ENCODE measurements at regions not wholly inside any gene's neighbourhood (a gene's known extent, or its start where the extent isn't known, plus 50 kb on each side); places are given as distances from the start of the nearest gene placed in this dataset.
A peak's percentile ranks its signal among the peaks of the same experiment; 100 is the strongest.

DNA sequence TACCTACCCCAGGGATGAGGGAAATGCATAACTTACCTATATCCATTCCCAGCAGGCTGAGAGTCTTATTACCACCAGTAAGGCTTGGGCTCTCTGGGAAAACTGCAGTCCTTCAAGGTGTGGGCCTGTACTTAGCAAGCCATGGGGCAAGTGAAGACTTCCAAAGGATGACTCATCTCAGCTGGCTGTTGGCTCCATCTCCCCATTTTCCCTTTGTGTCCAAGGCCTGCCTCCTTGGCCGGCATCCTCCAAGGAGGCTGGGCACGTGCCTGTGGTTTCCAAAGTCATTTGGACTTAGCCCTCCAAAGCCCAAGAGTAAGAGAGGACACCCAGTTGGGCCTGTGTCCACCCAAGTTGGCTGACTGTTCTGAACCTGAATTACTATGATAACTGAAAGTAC, 89.8 kb downstream of the TMEM100 start:
- no peak for DNase-seq

DNA sequence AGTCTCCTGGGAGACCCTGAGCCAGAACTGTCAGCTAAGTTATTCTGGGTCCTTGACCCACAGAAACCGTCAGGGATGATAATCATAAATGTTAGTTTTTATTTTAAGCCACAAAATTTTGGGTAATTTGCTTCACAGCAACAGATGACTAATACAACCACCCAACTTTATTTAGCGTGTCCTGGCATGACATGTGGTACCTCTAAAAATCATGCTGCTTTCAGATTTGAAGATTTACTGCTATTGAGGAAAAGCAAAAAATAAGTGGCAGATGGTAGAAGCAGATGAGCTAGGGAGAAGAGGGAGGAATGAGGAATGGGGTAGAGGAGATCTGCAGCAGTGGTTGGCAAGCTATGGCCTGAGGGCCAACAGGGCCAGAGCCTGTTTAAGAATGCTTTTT, 90.4 kb downstream of the TMEM100 start:
- DNase-seq = no peak

DNA sequence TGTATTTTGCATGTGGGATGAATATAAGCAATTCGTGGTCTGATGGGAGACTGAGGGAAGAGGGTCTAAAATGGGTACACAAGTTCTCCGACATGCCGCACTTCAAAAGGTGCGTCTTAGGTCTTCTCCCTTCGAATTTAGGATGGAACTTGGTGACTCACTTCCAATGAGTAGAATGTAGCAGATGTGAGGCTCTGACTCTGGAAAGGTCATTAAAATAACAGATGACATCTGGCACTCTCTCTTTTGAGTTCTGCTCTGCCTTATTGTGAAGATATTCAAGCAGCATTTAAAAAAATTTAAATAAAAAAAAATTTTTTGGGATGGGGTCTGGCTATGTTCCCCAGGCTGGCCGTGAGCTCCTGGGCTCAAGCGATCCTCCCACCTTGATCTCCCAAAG, 92.7 kb downstream of the TMEM100 start:
- no peak for DNase-seq

DNA sequence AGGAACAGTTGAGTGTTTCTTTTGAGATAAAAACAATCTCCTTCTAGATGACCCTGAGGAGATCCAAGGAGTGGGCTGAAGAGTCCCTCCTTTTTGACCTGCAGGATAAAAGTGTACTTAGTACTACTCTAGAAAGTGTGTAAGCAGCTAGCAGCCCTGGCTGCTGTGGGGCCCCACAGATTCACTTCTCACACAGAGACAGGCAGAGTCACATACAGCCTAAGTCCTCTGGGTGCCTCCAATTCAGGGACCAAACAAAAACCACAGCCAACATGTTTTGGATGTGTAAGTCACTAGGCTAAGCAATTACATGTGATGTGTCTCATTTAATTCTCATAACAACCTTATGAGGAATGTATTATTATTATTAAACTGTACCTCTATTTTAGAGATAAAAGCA, 97.1 kb downstream of the TMEM100 start:
- DNase-seq = no peak

DNA sequence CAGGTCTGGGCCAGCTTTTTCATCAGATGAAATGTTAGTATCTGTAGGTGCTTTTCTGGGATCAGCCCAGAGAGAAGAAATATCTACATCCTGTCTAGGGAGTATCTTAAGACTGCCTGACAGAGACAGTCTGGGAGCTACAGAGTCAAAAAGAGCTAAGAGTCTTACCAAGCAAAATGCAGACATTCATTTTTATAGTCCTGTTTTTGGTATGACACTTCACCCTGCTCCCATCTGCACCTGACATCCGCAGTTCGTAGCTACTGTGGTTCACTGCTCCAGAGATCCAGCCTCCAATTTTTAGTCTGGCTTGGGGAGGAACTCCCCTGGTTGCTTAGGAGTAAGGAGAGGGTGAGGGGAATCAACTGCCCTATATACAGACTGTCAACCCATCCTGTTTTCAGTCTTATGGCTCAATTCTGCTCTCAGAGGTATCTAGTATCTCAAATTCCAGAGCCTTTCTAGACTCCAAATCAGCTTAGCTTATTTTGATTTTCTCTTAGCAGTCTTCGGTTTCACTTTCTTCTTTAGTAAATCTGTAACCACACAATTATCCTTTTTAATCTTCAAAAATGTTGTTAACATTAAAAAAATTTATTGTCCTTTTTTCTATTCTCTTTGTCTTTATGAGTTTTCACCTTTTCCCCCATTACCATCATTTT, 97.8 kb downstream of the TMEM100 start:
- no peak for DNase-seq

DNA sequence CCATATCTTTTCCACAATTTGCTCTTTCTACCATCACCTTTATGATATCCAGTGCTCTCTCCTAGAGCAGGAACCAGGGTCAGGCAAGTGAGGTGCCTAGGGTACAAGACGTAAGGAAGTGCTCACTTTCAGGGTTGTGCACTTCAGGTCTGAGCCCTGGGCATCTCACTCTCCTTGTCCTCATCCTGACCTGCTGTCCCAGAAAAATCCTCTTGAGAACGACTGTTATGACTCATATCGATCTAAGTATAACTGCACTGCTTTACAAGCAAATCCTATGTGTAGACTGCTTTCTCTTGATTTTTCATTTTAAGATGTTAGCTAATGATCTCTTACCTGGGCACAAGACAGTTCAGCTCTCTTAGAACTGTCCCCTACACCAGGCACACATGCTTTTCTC, 100.1 kb downstream of the TMEM100 start:
- DNase-seq = no peak

DNA sequence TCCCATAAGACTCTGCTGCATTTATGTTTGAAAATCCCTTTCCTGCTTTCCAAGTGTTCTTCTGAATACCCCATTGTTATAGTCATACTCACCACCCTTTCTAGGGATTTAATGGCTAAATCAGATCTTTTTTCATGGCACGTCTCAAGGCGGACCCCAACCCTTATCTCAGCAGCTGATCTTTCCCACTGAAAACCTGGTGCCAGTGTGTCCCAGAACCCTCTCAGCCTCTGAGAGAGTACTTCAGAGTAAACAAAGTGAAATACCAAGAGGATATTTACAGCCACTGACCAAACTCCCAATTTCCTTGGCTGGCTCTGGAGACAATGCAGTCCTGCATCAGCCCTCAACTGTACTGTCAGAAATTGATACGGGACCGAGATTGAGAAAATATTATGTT, 101.7 kb downstream of the TMEM100 start:
- DNase-seq = no peak

DNA sequence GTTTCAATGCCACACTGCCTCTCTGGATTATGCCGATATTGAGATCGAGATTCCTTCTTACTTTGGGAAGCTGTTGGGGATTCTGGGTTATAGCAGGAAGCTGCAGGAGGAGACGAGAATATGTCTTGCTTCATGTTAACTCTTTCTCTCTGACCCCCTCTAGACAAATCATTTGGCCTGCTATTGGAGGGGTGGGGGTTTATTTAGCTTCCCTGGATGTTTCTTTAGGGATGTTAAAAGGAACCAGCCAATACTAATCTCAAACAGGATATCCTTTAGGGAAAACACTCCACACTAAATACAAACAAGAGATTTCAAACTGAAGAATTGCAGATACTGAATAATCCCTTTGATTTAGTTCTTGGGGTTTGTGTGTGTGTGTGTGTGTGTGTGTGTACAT, 102.6 kb downstream of the TMEM100 start:
- DNase-seq = no peak

DNA sequence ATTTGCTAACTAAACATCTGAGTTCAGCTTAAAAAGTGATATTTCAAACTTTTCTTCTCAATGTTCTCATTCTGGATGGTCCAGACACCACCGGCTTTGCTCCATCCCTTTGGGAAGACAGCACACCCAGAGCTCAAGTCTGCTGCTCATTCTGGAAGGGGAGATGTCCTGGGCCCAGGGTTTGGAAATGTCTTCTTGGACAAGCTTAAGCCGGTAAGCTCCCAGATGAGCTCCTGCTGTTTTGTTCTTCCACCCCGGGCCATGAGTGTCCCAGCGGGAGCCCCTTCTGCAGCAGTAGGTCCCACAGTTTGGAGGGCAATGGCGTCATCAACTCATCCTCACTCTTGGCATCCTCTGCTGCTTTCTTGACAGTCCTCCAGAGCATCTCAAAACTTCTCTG, 105.2 kb downstream of the TMEM100 start:
- DNase-seq = no peak

DNA sequence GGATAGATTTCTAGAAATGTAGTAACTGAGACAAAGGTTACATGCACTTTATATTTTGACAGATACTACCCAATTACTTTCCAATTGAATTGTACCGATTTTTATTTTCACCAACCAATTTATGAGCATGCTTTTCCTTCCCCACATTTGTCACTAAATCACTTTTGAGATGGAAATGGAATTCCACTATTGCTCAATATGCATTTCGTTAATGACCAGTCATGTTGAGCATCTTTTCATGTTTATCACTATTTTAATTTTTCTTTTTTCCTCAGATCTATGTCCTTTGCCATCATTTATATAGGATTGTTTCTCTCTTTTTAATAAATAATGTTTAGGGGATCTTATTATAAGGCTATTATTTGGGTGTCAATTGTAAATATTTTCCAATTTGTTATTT, 102.8 kb upstream of the SMIM36 start:
- no peak for DNase-seq

DNA sequence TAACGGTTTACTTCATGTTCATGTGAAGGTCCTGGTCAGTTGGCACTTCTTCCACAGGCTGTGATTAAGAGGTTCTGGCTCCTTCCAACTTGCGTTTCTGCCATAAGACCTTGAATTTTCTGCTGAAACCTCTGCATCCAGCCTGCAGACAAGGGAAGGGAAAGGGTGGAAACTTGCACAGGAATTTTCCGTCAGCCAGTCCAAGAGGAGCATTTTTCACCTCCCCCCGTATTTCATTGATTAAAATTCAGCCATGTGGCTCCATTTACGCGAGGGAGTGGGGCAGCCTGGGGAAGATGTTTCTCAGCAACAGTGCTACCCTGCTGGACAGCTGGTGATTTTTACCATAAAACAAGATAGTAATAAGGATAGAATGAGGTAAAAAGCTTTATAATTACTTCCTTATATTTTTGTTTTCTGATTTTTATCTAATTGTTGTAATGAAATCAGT, 101.5 kb upstream of the SMIM36 start:
- DNase-seq = no peak

DNA sequence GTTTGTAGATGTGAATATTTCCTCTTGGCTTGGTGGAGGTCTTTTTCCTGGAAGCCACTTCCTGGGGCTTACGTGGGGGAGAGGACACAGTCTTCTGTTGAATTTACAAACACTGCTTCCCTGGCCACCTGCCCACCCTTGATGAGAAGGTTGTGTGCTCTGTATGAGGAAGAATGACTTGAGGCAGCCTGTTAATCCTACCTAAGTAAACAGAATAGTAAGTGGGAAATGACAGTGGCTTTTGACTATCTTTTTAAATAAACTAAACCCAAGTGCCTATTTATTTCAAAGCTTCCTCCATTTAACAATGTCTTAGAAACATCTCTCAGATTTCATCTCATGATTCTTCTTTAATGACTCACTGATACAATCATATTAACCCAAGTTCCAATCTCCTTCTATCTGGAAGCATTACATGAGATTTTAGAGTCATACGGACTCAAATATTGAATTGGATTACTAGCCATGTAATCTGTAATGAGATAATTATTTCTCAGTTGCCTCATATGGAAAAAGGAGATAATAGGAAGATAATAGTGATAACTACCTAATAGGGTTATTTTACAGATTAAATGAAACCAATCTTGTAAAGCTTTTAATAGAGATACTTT, 96.6 kb upstream of the SMIM36 start:
- no peak for DNase-seq

DNA sequence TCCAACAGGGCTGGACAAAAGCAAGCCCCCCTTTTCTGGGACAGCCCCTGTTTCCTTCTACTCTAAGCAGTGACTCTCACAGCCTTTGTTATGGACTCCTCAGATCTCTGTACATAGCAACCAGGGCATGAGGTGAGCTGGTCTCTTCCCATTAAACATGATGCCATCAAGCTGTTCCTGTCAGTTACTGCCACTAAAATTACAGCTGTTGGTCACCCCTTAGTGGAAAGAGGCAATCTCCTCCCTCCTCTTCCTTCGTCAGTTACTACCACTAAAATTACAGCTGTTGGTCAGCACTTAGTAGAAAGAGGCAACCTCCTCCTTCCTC, 95.2 kb upstream of the SMIM36 start:
- DNase-seq = no peak

DNA sequence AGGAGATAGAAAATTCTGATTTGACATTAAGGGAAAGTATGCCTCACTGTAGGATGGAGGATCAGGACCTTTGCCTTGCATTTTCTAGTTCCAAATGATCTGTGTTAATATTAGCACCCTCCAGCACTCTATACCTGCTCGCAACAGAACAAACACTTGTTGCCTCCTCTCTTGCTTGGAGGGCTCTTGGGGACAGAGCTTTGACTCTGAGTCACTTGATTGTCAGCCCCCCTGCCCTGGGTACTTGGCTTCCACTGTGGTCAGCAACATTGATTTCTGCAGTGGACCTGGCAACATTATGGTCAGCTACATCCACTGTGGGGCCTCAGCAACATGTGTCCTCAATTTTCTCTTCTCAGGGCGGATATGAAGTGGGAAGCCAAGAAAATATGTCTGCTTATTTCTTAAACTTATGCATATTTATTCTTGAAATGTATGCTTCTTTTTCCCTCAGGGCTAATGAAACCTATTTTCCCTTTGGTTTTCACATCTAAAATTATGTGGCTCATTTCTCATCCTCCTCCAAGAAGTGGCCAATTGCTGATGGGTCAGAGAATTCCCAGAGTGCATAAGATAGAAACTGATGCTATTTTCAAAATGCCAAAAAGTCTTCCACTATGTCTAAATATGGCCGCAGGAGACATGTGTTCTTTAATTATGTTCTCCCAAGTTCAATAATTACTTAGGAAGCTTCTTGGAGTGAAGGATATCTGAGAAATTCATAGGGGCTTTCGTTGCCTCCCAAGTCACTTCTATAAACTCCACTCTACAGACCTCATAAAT, 94.6 kb upstream of the SMIM36 start:
- no peak for DNase-seq

DNA sequence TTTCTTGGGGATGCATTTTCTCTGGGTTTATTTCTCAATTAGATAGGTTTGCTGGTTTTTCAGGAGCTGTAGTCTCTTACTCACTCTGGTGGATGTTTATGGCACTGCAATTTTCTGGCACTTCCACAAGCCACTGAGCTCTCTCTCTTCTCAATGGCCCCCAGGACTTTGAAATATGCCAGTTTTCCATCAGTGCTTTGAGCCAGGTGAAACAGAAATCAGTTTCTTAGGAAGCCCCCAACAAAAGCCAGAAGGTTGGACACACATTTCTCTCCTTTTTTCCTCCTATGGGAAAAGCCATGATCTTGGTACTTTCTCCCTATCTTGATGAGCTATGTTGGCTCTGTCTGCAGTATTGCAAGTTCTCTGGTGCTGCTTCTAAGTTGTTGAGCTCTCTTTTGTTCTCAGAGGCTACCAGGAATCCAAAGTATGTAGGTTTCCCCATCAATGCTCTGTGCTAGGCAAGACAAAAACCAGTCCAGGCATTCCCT, 90.7 kb upstream of the SMIM36 start:
- DNase-seq = peak; percentile 40

DNA sequence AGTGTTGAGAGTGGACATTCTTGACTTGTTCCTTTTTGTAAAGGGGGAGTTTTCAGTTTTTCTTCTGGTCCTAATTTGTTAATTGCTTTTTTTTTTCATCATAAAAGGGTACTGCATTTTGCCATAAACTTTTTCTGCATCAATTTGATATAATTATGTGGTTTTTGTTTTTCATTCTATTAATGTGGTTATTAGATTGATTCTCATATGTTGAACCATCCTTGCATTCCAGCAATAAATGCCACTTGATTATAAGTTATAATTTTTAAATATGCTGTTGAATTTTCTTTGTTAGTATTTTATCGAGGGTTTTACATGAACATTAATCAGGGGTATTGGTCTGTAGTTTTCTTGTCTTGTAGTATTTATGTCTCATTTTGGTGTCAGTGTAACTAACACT, 87.2 kb upstream of the SMIM36 start:
- DNase-seq = no peak

DNA sequence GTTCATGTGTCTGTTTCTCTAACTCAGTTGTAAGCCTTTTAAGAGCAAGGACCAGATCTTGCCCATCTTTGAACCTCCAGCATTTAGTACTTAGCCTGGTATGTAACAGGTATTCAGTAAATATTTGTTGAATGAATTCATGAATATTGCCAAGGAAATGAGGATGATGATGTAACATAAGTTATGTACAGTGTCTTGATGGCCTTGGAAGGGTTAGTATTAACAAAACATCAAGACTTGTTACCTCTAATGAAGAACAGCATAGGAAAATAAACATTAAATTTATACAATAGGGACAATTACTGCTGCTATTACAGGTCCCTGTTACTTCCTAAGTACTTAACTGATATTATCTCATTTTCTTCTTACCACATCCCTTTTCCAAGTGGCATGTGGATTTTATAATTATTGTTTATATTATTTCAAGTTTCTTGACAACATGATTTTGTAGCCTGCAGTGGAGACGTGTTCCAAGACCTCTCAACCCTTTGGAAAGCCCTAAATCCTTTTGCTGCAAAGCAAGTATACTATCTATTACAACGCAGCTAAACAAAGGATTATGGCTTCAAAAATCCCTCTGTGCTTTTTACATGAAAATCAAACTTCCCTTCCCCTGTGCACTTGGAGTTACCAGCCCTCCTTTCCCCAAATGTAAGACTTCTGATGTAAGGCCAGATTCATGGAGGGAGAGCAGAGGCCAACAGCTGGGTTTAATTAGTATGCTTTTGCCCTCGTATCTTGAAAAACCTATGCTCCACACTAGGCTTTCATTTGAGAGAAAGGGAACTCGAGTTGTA, 77.4 kb upstream of the SMIM36 start:
- DNase-seq = no peak

DNA sequence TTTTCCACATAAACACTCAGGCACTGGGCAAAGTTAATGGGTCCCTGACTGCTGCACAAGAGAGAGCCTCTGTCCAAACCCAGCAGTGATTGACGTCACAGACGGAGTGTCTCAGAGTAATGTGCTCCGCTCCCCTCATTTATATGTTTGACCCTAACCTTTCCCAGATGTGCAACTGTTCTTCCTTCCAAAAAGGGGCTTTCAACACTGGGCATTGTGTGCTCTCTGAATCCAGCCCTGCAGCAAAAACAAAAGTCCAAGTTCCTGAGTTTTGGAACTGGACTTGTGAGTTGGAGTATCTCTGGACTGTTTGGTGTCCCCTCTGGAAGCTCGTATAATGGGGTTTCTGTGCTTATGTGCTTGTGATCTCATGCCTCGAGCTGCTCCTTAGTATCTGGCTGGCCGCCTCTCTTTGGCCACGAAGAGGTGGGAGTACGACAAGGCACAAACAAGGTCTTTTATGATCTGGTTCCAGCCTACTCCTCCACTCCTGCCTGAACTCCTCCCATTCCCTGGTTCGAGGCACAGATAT, 76.4 kb upstream of the SMIM36 start:
- no peak for DNase-seq

DNA sequence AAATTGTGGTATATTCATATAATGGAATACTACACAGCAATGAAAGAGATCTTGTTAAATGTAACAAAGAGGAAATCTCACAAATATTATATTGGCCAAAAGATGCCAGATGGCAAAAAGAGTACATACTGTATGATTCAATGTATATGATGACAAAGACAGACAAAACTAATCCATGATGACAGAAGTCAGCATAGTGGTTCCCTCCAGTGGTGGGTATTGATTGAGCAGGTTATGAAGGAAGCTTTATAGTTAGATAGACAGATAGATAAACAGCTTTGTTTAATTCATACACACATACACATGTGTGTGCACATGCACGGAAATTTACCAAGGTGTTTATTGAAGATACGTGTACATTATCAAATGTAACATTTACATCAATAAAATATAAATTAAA, 74.4 kb upstream of the SMIM36 start:
- DNase-seq = no peak

DNA sequence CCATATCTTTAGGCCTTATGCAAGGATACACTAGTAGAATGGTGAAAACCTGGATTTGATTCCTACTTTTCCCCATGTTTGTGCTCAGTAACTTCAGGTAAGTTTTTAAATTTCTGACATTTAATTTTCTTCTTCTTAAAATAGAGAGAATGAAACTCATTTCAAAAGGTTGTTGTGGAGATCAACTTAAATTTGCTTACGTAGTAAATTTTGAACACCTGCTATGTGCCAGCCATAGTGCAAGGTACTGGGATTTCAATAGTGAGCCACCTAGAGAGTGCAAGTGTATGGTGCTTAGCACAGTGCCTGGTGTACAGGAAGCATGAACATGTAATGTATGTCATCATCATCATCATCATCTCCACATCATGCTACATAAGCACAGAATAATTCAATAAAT, 73.6 kb upstream of the SMIM36 start:
- DNase-seq = no peak

DNA sequence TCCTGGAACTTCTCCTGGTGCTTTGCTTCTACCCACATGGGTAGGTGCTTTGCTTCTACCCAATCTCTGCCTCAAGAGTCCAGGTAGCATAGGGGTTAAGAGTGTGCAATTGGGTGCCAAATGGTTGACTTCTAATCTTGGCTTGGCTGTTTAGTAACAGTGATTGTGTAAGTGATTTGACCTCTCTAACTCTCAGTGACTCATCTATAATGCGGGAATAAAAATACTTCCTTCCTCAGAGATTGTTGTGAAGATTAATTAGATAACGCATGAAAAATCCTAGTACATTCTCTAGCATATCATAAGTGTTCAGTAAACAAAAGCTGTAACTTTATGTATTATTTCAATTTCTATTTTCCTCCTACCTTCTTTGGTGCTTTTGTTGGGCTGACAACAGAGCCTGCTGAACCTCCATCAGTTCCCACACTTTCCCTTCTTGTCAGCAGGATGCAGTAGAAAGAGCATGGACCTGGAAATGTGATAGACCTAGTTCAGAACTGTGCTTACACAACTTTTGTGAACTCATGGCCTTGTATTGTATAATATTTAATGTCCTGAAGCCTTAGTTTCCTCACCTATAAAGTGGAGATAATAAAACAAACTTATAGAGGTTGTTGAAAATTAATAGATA, 72.9 kb upstream of the SMIM36 start:
- DNase-seq = no peak

DNA sequence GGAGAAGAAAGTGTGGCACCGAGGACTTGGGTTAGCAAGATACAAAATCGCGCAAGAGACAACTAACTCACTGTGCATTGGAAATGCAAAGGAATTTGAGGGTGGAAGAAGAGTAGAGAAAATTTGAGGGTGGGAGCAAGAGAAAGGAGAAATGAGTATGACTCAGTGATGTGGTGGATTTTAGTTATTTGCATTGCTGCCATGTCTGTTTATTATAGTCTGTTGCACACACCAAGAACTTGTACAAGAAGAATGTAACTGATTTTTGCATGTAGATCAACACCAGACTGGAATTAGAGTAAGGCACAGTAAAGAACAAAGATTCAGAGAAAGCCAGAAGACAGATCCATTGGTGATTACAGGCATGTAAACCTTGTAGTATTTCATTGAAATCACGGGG, 71.6 kb upstream of the SMIM36 start:
- no peak for DNase-seq

All from hematopoietic multipotent progenitor cell treated with erythropoietin and hydrocortisone succinate and interleukin-3 and kit ligand, for 8 days (in vitro differentiated cells).